Ascending aorta (tissue), 2 donors: ENCODE measurements at regions not wholly inside any gene's neighbourhood (a gene's known extent, or its start where the extent isn't known, plus 50 kb on each side); places are given as distances from the start of the nearest gene placed in this dataset.

Experiments
- DNase-seq, 2 donors: peaks; one replicate each; pipeline ENCODE4 v3.0.0-alpha.2; 2019; ENCODE audit warnings: low spot score in 2 of 2
- H3K27ac ChIP-seq, 2 donors: fragments of 200-600 bp; sonication (generic); one replicate each; pipeline ENCODE4 v1.5.1; 2016 to 2017; ENCODE audit warnings: mild to moderate bottlenecking in 1 of 2
- H3K27me3 ChIP-seq: fragments of 200-600 bp; sonication (generic); one replicate; pipeline ENCODE4 v1.5.1; 2017
- H3K36me3 ChIP-seq, 2 donors: fragments of 200-600 bp; sonication (generic); one replicate each; pipeline ENCODE4 v1.5.1; 2016
- H3K4me1 ChIP-seq, 2 donors: fragments of 200-600 bp; sonication (generic); one replicate each; pipeline ENCODE4 v1.5.1; 2016 to 2017; ENCODE audit warnings: mild to moderate bottlenecking in 1 of 2
- H3K4me3 ChIP-seq, 2 donors: fragments of 200-600 bp; sonication (generic); one replicate each; pipeline ENCODE4 v1.5.1; 2016 to 2017; ENCODE audit warnings: mild to moderate bottlenecking in 1 of 2
- H3K9me3 ChIP-seq, 2 donors: fragments of 200-600 bp; sonication (generic); one replicate each; pipeline ENCODE4 v1.5.1; 2016
- CTCF ChIP-seq, 3 experiments: fragments of 200-600 bp in 2 of 3; fragments of 450-650 bp in 1 of 3; sonication (generic) in 2 of 3; IDR thresholded peaks; one replicate each; pipeline ENCODE4 v1.5.1; 2016 to 2019; ENCODE audit warnings: antibody characterized with exemption in 3 of 3, mild to moderate bottlenecking in 1 of 3, moderate library complexity in 1 of 3
- intact Hi-C: fragments of 100-400 bp; cut with DNase I; formaldehyde crosslinking; loops from one replicate; pipeline ENCODE4 v1.15.1; 2023

- Histone ChIP-seq H3K4me3 (no peak overlapping the region), H3K9me3 (no peaks in the 10 kb centered on the region), H3K27me3 (no peaks in the 10 kb centered on the region), H3K4me1 (no peaks in the 10 kb centered on the region), H3K27ac (no peak overlapping the region), H3K36me3 (no peaks in the 10 kb centered on the region)
- intact Hi-C loops = no loop called here
- no peak for TF ChIP-seq CTCF (IDR thresholded peaks at IDR 0.05)
- DNase-seq = no peak
These were observed 284.6 kb upstream of the KAZN start for GRCh38 chr1:14313731-14314431.

DNA sequence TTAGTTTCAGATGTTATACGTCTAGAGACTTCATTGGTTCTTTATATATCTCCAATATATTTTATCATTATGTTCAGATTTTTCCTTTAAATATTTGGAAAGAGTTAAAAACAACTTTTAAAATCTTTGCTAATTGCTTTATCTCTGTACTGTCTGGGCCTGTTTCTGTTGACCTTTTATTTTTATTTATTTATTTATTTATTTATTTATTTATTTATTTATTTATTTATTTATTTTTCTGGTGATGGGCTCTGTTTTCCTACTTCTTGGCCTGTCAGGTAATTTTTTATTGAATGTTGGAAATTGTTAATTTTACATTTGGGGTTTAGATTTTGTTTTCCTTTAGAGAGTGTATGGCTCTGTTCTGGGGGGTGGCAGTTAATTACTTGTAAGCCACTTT, 279.7 kb upstream of the KAZN start:
- no peaks in the 10 kb centered on the region for H3K27me3 ChIP-seq
- H3K27ac ChIP-seq = no peak overlapping the region
- H3K4me3 ChIP-seq = no peak overlapping the region
- no peaks in the 10 kb centered on the region for H3K36me3 ChIP-seq
- no peak for TF ChIP-seq CTCF (IDR thresholded peaks at IDR 0.05)
- H3K9me3 ChIP-seq = no peaks in the 10 kb centered on the region
- intact Hi-C loops = no loop called here
- H3K4me1 ChIP-seq = no peaks in the 10 kb centered on the region
- DNase-seq = no peak

DNA sequence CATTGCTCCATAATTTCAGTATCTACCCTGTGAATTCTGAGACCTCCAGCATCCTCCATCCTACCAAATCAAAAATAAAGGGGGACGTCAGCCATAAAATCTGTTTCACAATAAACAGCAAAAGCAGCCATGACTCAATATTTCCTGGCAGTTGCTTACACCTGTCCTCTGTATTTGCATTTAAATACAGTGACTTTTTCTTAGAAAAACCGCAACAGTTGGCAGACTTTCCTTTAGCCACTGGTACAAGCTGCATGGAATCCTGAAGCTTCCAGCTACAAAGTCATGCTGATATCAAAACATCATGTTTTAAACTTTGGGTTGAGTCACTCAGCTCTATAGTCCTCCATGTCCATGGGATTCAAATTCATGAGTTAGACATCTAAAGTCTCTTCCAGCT, 278.0 kb upstream of the KAZN start:
- no peak for TF ChIP-seq CTCF (IDR thresholded peaks at IDR 0.05)
- H3K36me3 ChIP-seq = no peaks in the 10 kb centered on the region
- H3K4me3 ChIP-seq = no peak overlapping the region
- H3K9me3 ChIP-seq = no peaks in the 10 kb centered on the region
- intact Hi-C loops = no loop called here
- H3K27ac ChIP-seq = no peak overlapping the region
- H3K4me1 ChIP-seq = no peaks in the 10 kb centered on the region
- no peaks in the 10 kb centered on the region for H3K27me3 ChIP-seq
- DNase-seq = no peak

GRCh38 chr1:14320986-14321385, 277.5 kb upstream of the KAZN start:
- H3K4me1 ChIP-seq = no peaks in the 10 kb centered on the region
- no peaks in the 10 kb centered on the region for H3K9me3 ChIP-seq
- no peaks in the 10 kb centered on the region for H3K36me3 ChIP-seq
- DNase-seq = no peak
- H3K27me3 ChIP-seq = no peaks in the 10 kb centered on the region
- no peak for TF ChIP-seq CTCF (IDR thresholded peaks at IDR 0.05)
- intact Hi-C loops = no loop called here
- no peak overlapping the region for H3K27ac ChIP-seq
- H3K4me3 ChIP-seq = no peak overlapping the region

DNA sequence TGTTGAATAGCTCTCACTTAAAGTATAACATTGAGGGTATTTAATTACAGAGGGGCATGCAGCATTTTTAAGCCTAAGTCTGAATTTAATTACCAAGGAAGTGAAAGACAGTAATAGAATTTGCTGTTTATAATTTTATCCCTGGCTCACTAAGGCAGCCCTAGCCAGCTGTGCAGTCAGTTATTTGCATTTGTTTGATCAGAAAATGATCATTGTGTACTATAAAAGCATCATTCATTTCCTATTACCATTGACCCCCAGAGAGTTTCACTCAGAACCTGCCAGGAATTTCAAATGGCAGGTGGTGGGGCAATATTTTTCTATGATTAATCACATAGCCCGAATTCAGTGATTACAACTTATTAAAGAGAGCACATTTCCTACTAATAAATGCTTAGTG, 277.1 kb upstream of the KAZN start:
- TF ChIP-seq CTCF (IDR thresholded peaks at IDR 0.05) = no peak

More for the DNA sequence above, 277.1 kb upstream of the KAZN start:
- no peaks in the 10 kb centered on the region for H3K36me3 ChIP-seq
- intact Hi-C loops = no loop called here
- H3K4me1 ChIP-seq = no peaks in the 10 kb centered on the region
- H3K27ac ChIP-seq = no peak overlapping the region
- H3K27me3 ChIP-seq = no peaks in the 10 kb centered on the region
- no peaks in the 10 kb centered on the region for H3K9me3 ChIP-seq
- H3K4me3 ChIP-seq = no peak overlapping the region
- DNase-seq = no peak
